GM21529 (cell line): ENCODE measurements at regions not wholly inside any gene's neighbourhood (a gene's known extent, or its start where the extent isn't known, plus 50 kb on each side); places are given as distances from the start of the nearest gene placed in this dataset.
"Not testable (repeated sequence)": the region's sequence is repeated elsewhere in the genome, so short reads cannot be mapped to it uniquely, and the experiment has no call there.

Source experiments
- ATAC-seq: cut with Tn5 transposase; IDR thresholded peaks from one replicate; pipeline ENCODE4 v1.9.1; 2021; ENCODE audit not compliant: unreplicated experiment

DNA sequence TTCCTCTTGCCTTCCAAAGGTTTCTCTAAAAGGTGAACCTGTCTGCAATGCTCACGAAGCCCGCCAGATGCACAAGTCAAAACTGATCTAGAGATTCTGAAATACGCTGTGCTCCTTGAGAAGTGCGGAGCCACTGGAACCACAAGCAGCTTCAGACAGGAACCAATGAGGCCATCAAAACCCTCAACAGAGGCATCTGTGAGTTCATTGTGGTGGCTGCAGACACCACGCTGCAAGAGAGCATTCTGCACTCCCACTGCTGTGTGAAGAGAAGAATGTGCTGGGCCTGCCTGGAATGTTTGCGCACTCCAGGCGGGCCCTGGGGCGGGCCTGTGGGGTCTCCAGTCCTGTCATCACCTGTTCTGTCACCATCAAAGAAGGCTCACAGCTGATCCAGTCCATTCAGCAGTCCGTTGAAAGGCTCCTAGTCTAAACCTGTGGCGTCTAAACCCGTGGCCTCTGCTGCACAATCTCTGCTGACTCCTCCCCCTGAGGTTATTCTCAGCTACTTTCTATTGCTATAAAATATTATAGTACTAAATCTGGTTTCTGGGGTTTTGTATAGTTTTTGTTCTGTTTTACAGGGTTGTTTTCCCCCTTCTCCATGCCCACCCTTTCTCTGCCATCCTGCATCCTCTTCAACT is 187.4 kb downstream of the FAM72C start:
- ATAC-seq = not testable (repeated sequence)

DNA sequence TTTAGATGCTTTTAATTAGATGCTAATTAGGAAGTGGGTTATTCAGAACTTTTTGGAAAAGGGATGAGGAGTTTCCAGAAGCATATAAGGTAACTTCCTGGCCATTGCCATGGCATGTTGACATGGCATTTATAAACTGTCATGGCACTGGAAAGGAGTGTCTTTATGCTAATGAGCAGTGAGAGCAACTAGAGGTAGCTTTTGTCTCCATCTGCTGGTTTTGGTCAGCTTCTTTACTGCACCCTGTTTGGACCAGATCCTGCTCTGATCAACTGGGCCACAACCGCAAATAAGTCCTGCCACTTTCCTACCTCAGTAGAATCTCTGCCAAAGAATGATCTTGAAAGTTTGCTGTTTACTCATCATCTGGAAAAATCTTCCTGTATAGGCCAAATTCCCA is 193.6 kb downstream of the FAM72C start:
- peak; percentile 56 for ATAC-seq

DNA sequence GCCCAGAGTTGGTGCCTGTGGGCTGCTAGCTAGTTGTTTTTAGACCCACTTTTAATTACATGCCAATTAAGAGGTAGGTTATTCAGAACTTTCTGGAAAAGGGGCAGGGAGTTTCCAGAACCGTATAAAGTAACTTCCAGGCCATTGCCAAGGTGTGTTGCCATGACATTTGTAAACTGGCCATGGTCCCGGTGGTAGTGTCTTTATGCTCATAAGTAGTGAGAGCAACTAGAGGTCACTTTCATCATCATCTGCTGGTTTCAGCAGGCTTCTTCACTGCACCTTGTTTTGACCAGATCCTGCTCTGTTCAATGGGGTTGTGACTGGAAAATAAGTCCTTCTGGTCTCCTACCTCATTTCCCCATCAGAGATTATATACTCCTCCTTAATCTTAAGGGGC is 207.0 kb downstream of the FAM72C start:
- ATAC-seq = not testable (repeated sequence)

GRCh38 chr1:143760366-143760765 is 211.4 kb downstream of the FAM72C start:
- ATAC-seq = not testable (repeated sequence)

DNA sequence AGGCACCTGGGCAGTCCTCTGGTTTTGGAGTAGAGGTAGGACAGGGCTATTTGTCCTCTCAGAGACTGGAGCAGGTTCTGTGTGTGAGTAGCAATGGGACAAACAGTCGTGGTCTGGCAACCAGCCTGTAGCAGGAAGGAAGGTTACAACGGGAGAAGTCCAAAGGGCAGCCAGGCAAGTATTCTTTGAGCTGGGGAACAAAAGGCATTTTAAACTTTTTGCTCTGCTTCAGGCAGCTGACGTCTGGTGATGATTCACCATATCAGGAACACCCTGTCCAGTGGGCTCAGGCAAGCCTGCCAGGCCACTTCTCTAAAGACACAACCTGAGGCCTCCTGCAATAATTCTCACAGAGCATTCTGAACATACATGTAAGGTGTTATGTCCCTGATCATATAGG is 215.8 kb downstream of the FAM72C start:
- ATAC-seq = not testable (repeated sequence)

GRCh38 chr1:143748906-143749305 is 222.9 kb downstream of the FAM72C start:
- ATAC-seq = no peak

DNA sequence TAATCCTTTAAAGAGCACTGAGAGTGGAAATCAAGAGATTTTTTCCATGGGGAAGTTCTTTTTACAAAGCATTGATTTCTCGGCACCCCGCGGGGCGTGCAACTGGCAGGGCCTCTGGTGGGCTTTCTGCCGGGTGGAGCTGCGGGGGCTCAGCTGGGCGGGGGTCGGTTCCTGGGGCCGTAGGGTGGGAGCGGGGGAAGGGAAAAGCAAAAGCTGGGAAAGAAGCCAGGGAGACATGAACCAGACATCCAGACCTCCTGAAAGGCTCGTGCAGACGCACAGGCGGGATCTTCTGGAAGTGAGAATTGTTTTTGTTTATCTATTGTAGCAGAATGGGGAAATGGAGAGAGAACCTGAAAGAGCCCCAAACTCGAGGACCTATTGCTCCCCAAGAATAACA is 235.2 kb downstream of the FAM72C start:
- no peak for ATAC-seq

DNA sequence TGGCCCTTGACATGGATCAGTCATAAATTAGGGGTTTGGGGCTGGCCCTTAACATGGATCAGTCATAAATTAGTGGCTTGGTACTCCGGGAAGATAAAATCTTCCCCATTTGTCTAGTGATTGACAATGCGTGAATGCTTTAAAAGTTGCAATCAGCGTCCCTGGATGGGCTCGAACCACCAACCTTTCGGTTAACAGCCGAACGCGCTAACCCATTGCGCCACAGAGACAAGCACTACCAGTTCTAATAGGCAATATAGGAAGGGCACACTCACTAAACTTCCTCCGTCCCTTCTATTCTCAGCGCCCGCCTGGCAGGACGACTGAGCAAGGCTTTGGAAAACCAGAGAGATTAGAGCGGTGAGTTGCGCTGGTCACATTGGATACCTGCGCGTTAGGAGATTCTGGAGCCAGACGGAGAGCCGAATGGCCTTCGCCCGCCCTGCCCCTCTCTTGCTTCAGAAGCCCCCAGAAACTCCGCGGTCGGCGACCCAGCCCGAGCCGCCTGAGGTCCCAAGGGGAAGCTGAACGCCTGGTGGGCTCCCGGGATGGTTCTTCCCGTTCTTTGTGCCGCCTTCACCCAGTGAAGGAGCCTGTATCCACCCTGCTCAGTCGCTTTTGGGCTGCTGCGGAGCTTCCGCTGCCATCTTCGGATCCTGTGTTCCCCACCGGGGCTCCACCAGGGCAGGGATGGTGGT is 235.9 kb downstream of the FAM72C start:
- ATAC-seq = no peak

- ATAC-seq = not testable (repeated sequence)
Observed at GRCh38 chr1:143734261-143734660, 237.5 kb downstream of the FAM72C start.

DNA sequence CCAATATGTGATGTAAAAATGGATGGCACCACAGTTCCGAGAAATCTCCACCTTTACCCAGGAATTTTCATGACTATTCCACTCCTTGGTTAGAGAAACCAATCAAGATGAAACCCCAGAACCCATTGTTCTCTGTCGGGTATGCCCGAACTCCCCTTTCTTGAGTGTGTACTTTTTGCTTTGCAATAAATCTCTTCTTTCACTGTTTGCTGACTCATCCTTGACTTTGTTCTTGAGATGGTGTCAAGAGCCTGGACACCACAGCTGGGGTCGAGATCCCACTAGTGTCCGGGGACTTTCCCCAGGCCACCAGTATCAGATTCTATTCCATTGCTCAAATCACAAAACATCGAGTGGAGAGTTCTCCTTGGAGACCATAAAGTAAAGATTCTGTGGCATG is 240.9 kb downstream of the FAM72C start:
- ATAC-seq = not testable (repeated sequence)

DNA sequence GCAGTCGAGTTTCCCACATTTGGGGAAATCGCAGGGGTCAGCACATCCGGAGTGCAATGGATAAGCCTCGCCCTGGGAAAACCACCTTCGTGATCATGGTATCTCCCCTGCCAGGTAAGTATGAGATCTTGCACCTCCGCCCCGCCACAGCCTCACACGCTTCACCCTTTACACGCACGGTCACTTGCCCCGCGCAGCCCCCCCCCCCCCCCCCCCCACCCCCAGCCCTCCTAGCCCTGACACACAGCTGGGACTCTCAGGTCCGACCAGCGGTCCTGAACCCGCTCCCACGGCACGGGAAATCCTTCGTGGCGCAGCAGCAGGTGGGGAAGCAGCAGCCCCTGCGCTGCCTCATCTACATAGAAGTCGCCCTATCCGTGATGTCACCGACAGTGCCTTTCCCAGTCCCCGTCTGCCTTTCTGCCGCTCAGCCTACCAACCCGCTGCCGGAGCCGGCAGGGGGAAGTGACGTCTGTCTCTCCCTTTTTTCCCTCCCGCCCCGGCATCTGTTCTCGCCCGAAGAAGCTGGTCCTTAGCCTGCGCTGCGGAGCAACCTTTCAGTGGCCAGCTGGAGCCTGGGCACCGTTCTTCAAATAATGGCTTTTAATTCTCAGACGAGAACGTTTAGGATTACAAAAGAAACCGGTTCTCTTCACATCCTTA is 242.2 kb downstream of the FAM72C start:
- ATAC-seq = peak; percentile 73

DNA sequence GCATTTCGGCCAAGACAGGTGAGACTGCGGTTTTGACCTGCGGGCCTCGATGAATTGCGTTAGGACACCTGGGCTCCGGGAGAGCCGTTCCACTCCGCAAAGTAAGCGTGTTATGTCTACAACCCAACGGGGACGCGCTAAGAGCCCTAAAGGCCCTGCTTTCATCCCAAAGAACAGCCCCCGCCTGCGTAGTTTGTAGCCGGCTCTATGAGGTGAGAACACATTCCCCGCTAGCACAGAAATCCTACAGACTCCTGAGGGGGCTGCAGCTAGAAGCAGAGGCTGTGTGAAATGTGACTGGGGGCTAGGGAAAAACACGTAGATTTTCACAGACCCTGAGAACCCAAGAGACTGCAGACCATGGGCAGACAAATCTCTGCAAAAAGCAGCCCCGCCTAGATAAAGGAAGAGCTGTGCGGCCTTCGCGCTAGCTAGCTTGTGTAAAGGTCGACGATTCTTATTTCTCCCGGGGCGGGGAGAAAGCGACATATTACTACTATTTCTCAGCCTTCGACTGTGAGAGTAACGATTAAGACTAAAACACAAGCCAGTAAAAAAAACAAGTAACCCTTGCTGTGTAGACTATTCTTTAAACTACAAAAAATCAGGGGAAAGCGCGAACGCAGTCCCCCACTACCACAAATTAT is 242.9 kb downstream of the FAM72C start:
- peak; percentile 92 for ATAC-seq

DNA sequence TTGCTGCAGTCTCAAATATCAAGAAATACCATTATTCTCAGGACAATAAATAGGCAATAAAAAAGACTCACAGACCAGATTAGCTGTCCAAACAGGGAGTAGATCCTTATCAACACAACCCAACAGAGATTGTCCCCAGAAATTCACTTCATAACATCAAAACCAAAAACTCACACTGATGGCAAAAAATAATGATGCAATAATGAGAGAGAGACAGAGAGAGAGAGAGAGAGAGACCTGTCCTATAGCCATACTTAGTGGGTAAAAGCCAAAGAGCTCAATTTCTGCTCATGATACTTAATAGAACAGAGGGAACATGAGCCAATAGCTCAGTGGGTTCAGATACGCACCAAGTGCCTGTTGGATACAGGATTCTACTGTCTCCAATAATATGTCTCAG is 244.5 kb downstream of the FAM72C start:
- ATAC-seq = no peak

DNA sequence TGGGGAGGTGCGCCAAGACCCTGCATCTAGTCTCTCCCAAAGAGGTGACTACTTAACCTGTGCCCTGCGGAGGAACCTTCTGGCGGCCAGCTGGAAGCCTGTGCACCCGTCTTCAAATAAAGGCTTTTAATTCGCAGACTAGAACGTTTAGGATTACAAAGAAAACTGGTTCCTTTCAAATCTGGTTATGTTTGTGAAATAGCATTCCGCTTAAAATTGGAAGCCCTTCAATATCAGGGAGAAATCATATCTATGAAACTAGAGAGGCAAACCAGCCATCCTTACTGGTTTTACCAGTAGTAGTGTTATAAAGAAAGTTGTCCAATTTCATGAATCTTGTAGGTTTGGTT is 250.8 kb downstream of the FAM72C start:
- no peak for ATAC-seq

DNA sequence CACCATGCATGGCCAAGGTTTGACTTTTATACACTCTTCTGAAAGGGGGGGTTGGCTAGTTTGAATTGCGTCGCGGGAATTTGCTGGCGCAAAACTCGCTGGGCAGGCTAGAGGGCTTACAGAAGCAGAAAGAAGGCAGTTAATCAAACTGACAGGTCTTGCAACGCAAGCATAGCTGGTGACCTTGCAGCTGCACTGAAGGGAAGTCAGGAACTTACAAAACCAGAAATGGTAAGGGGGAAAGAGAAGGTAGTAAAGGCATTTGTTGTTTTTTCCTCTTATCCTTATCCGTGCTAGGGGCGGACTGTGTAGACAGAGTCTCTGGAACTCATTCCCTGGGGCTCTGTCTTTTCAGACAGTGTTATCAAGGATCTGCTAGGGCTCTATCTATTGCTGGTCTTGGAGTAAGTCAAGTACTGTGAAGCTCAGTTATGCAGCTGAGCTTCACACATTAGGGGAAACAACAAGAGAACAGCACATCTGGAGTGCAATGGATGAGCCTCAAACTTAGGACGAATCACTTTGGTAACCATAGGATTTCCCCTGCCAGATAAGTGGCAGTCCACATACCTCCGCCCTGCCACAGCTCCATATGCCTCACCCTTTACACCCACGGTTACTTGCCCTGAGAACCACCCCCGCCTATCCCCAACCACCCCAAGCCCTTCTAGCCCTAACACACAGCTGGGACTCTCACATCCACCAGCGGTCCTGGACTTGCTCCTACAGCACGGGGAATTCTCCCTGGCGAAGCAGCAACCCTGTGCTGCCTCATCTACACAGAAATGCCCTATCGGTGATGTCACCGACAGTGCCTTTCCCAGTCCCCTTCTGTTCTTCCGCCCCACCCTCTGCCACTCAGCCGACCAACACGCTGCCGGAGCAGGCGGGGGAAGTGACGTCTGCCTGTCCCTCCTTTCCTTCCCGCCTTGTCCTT is 251.4 kb downstream of the FAM72C start:
- ATAC-seq = no peak

DNA sequence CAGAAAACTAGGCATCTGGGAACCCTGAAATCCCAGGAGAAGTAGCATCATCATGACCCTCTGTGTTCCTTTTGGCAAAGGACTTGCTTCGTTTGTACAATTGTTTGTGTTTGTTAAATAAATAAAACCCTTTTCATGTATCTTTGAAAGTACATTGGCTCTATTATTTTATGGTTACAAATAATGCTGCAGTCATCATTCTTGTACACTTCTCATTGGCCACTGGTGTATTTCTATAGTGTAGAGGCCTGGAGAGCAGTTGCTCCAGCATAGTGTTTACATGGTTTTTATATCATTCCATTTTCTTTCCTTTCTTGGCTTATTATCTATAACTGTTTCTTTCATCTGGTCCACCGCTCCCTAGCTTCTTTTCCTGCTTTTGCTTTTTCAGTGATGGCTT is 253.3 kb downstream of the FAM72C start:
- ATAC-seq = no peak

DNA sequence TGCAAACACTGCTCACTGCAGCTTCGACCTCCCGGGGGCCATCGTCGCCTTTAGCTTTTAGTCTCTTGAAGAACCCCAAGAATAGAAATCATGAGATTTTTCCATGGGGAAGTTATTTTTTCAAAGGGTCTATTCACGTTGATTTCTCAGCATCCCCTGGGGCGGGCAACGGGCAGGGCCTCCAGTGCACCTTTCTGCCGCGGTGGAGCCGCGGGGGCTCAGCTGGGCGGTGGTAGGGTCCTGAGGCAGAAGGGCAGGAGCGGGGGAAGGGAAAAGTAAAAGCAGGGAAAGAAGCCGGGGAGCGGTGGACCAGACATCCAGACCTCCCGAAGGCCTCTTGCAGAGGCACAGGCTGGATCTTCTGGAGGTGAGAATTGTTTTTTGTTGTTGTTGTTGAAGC is 253.8 kb downstream of the FAM72C start:
- no peak for ATAC-seq

DNA sequence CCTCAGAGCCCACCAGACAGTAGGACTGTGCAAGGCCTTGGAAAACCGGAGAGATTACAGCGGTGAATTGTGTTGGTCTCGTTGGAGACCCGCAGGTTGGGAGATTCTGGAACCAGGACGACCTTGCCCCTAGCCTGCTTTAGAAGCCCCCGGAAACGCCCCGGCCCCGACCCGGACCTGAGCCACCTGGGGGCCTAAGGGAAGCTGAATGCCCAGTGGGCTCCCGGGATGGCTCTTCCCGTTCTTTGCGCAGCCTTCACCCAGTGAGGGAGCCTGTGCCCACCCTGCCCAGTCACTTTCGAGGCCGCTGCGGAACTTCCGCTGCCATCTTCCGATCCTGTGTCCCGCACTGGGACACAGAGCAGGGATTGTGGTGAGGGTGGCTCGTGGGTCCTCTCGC is 254.4 kb downstream of the FAM72C start:
- no peak for ATAC-seq

DNA sequence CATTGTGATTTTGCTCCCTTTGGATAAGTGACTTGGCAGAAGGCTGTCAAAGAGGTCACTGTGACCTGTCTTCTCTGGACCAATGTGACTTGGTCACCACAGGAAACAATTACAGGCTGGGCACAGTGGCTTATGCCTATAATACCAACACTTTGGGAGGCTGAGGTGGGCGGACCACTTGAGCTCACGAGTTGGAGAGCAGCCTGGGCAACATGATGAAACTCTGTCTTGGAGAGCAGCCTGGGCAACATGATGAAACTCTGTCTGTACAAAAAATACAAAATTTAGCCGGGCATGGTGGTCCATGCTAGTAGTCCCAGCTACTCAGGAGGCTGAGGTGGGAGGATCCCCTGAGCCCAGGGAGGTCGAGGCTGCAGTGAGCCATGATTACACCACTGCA is 256.9 kb downstream of the FAM72C start:
- not testable (repeated sequence) for ATAC-seq

DNA sequence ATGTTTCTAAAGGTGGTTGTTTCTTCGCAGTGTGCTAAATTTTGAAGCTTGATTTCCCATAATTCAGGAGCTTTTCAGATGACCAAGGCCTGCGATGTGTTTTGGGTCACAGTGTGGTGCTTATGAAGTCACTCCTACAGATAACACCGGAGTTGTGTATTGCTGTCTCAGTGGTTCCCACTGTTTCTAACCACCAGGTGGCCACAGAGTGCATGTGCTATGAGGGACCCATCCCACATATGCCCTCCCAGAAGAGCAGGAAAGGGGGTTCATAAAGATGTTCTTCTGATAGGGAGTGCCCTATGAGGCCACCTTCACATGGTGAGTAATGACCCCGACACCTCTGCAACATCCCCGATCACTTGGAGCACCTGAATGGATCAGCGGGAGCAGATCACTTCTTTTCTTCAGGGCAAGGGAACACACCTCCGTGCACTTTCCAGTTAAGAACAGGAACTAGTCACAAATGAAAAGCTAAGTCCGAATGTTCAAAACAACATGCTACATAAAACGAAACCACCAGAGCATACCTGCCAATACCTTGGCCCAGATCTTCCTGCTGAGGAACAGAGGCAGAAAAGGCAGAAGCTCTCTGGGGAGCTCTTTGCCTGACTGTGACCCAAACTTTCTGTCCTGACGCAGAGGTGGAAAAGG is 262.1 kb downstream of the FAM72C start:
- ATAC-seq = not testable (repeated sequence)
